ENCODE measurements at regions not wholly inside any gene's neighbourhood (a gene's known extent, or its start where the extent isn't known, plus 50 kb on each side); places are given as distances from the start of the nearest gene placed in this dataset.

DNA sequence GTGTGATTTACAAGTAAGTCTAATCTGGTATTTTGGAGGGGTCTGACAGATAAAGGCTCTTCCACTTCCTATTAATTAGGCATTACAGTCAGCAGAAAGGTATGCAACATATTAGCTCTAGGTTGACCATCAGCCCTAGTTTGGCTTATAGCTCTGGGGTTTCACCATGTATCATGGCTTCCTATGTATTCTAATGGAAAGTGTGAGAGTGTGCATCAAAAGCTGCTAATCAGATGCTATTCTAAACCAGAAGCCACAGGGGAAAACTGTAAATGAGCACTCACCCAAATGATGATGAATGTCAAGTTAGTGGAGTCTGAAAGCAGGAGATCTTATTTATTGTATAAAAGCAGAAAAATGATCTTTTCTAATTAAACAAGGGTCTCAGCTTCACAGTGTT, 149.2 kb upstream of the MITF start:
- H3K9me3 ChIP-seq (replicated peaks; ENCODE audit: control insufficient read depth, insufficient read depth, low read depth, low read length) = no peaks in the 10 kb centered on the region
- no peaks in the 10 kb centered on the region for H3K36me3 ChIP-seq (ENCODE audit: control insufficient read depth, insufficient read depth, low read length)
- DNase-seq (ENCODE audit: extremely low read depth in 1 of 4, low spot score in 3 of 4) = no peak
- CTCF ChIA-PET (ENCODE audit: low intra/inter-chr PET ratio) = no interaction called here
- BruUV-seq (replicated peaks) = no TSS peak
- POLR2A ChIA-PET = no interaction called here
- no peaks in the 10 kb centered on the region for H3K9me1 ChIP-seq (ENCODE audit: control insufficient read depth, insufficient read depth, low read length)
- ATAC-seq = no peak
- no peaks in the 10 kb centered on the region for H3K4me1 ChIP-seq (replicated peaks in 1 of 2; ENCODE audit: control insufficient read depth in 2 of 2, insufficient read depth in 2 of 2, low read length in 2 of 2)
- no peaks in the 10 kb centered on the region for H3K27me3 ChIP-seq (ENCODE audit: control insufficient read depth in 2 of 2, insufficient read depth in 2 of 2, low read length in 2 of 2)
- H3K27ac ChIP-seq (ENCODE audit: extremely low read depth, low read depth, low read length) = no peak overlapping the region
- TF ChIP-seq ZNF133 (CRISPR knock-in tag; IDR thresholded peaks at IDR 0.05) = no peak
- TF ChIP-seq IRF2 (CRISPR knock-in tag; IDR thresholded peaks at IDR 0.05) = no peak
- TF ChIP-seq SMAD4 (CRISPR knock-in tag; conservative IDR thresholded peaks at IDR 0.05) = no peak
- TF ChIP-seq EGR1 (conservative IDR thresholded peaks at IDR 0.05) = no peak
- TF ChIP-seq, protein P1, sequence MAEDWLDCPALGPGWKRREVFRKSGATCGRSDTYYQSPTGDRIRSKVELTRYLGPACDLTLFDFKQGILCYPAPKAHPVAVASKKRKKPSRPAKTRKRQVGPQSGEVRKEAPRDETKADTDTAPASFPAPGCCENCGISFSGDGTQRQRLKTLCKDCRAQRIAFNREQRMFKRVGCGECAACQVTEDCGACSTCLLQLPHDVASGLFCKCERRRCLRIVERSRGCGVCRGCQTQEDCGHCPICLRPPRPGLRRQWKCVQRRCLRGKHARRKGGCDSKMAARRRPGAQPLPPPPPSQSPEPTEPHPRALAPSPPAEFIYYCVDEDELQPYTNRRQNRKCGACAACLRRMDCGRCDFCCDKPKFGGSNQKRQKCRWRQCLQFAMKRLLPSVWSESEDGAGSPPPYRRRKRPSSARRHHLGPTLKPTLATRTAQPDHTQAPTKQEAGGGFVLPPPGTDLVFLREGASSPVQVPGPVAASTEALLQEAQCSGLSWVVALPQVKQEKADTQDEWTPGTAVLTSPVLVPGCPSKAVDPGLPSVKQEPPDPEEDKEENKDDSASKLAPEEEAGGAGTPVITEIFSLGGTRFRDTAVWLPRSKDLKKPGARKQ (CRISPR knock-in tag; IDR thresholded peaks at IDR 0.05) = no peak
- no peak overlapping the region for H3K9ac ChIP-seq (ENCODE audit: insufficient read depth in 1 of 2, low read depth in 2 of 2, low read length in 2 of 2)
- H2AFZ ChIP-seq (ENCODE audit: low read depth, low read length) = no peak overlapping the region
- no peaks in the 10 kb centered on the region for H3K79me2 ChIP-seq (ENCODE audit: control insufficient read depth, insufficient read depth, low read length)
- H4K20me1 ChIP-seq (replicated peaks; ENCODE audit: control insufficient read depth, insufficient read depth, low read length) = no peaks in the 10 kb centered on the region
- FAIRE-seq = no peak
- in situ Hi-C loops (cut with MboI) (no loop called here), intact Hi-C loops (cut with micrococcal nuclease) (no loop called here)
- H3K4me3 ChIP-seq = no peak overlapping the region
- H3K4me2 ChIP-seq (ENCODE audit: insufficient read depth, low read length) = no peak overlapping the region

GRCh38 chr3:69588170-69588569, 151.1 kb upstream of the MITF start:
- DNase-seq (ENCODE audit: extremely low read depth in 1 of 4, low spot score in 3 of 4) (no peak), ATAC-seq (no peak), FAIRE-seq (no peak)
- Histone ChIP-seq H3K9me3 (replicated peaks; ENCODE audit: control insufficient read depth, insufficient read depth, low read depth, low read length) (no peaks in the 10 kb centered on the region), H3K4me3 (no peak overlapping the region), H3K9ac (ENCODE audit: insufficient read depth in 1 of 2, low read depth in 2 of 2, low read length in 2 of 2) (no peak overlapping the region), H4K20me1 (replicated peaks; ENCODE audit: control insufficient read depth, insufficient read depth, low read length) (no peaks in the 10 kb centered on the region), H3K27ac (ENCODE audit: extremely low read depth, low read depth, low read length) (no peak overlapping the region), H3K27me3 (ENCODE audit: control insufficient read depth in 2 of 2, insufficient read depth in 2 of 2, low read length in 2 of 2) (no peaks in the 10 kb centered on the region), H3K4me1 (replicated peaks in 1 of 2; ENCODE audit: control insufficient read depth in 2 of 2, insufficient read depth in 2 of 2, low read length in 2 of 2) (no peaks in the 10 kb centered on the region), H3K79me2 (ENCODE audit: control insufficient read depth, insufficient read depth, low read length) (no peaks in the 10 kb centered on the region), H3K4me2 (ENCODE audit: insufficient read depth, low read length) (no peak overlapping the region), H3K9me1 (ENCODE audit: control insufficient read depth, insufficient read depth, low read length) (no peaks in the 10 kb centered on the region), H2AFZ (ENCODE audit: low read depth, low read length) (no peak overlapping the region), H3K36me3 (ENCODE audit: control insufficient read depth, insufficient read depth, low read length) (no peaks in the 10 kb centered on the region)
- BruUV-seq (replicated peaks) = no TSS peak
- 4% methylated on average over 2 of the region's 2 CpGs for WGBS (ENCODE audit: insufficient coverage, low coverage, missing lambda C conversion rate)
- TF ChIP-seq KAT8 (IDR thresholded peaks at IDR 0.05; ENCODE audit: low read depth) (no peak), FOXA3 (CRISPR knock-in tag; conservative IDR thresholded peaks at IDR 0.05 in 1 of 2, IDR thresholded peaks at IDR 0.05 in 1 of 2) (no peak), ZNF184 (CRISPR knock-in tag; IDR thresholded peaks at IDR 0.05) (no peak)
- TF ChIP-seq, protein P2, sequence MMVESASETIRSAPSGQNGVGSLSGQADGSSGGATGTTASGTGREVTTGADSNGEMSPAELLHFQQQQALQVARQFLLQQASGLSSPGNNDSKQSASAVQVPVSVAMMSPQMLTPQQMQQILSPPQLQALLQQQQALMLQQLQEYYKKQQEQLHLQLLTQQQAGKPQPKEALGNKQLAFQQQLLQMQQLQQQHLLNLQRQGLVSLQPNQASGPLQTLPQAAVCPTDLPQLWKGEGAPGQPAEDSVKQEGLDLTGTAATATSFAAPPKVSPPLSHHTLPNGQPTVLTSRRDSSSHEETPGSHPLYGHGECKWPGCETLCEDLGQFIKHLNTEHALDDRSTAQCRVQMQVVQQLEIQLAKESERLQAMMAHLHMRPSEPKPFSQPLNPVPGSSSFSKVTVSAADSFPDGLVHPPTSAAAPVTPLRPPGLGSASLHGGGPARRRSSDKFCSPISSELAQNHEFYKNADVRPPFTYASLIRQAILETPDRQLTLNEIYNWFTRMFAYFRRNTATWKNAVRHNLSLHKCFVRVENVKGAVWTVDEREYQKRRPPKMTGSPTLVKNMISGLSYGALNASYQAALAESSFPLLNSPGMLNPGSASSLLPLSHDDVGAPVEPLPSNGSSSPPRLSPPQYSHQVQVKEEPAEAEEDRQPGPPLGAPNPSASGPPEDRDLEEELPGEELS (CRISPR knock-in tag; IDR thresholded peaks at IDR 0.05; ENCODE audit: borderline replicate concordance) = no peak
- CTCF ChIA-PET (ENCODE audit: low intra/inter-chr PET ratio) = no interaction called here
- POLR2A ChIA-PET = interaction anchor here (0.7 kb wide), 1 partner anchor 950 kb away, joined by 3 read pairs; no protein-coding TSS in a partner anchor
- in situ Hi-C loops (cut with MboI) = no loop called here
- intact Hi-C loops (cut with micrococcal nuclease) = no loop called here
